Naive thymus-derived CD4-positive, alpha-beta T cell (primary cell): ENCODE measurements at regions not wholly inside any gene's neighbourhood (a gene's known extent, or its start where the extent isn't known, plus 50 kb on each side); places are given as distances from the start of the nearest gene placed in this dataset.

Experiments used
- ATAC-seq: fragments of 150-1000 bp; cut with Tn5 transposase; 2 replicates; pipeline ENCODE4 v1.10.0; 2021; ENCODE audit warnings: mild to moderate bottlenecking, moderate library complexity
- CTCF ChIA-PET: fragments of 350-600 bp; sonication (Branson Sonifier 250); formaldehyde crosslinking; loops from one replicate; lab custom pipeline; 2021; ENCODE audit warnings: antibody characterized with exemption; lab: Charles Lee
- POLR2A ChIA-PET: fragments of 350-600 bp; sonication (Branson Sonifier 250); formaldehyde crosslinking; loops from one replicate; lab custom pipeline; 2021; ENCODE audit warnings: antibody characterized with exemption, inconsistent platforms; lab: Charles Lee
- DNase-seq, 9 donors: peaks; one replicate each; pipeline versions ENCODE4 v3.0.0 to v3.0.0-alpha.2; 2020 to 2022; ENCODE audit warnings: mixed read lengths in 1 of 9
- H3K27ac ChIP-seq: one replicate; pipeline ENCODE4 v1.7.0; 2013; ENCODE audit warnings: mild to moderate bottlenecking, low read depth, low read length, moderate library complexity
- H3K27me3 ChIP-seq, 2 donors: one replicate each; pipeline ENCODE4 v1.7.0; 2013; ENCODE audit warnings: low read length in 2 of 2, mild to moderate bottlenecking in 2 of 2, moderate library complexity in 2 of 2; ENCODE audit not compliant: control insufficient read depth in 2 of 2, insufficient read depth in 2 of 2
- H3K36me3 ChIP-seq, 3 experiments: 1 replicate in 2 of 3; 2 replicates in 1 of 3; pipeline ENCODE4 v1.7.0; 2013; ENCODE audit warnings: low read length in 3 of 3, mild to moderate bottlenecking in 3 of 3, moderate library complexity in 1 of 3; ENCODE audit not compliant: insufficient read depth in 3 of 3, control insufficient read depth in 2 of 3
- H3K4me1 ChIP-seq, 2 donors: one replicate each; pipeline ENCODE4 v1.7.0; 2013; ENCODE audit warnings: low read length in 2 of 2, mild to moderate bottlenecking in 2 of 2, moderate library complexity in 1 of 2; ENCODE audit not compliant: control insufficient read depth in 2 of 2, insufficient read depth in 2 of 2
- H3K4me3 ChIP-seq: 2 replicates; pipeline ENCODE4 v1.7.0; 2013; ENCODE audit warnings: mild to moderate bottlenecking, low read length
- H3K9me3 ChIP-seq, 3 experiments: 1 replicate in 2 of 3; 2 replicates in 1 of 3; pipeline ENCODE4 v1.7.0; 2013; ENCODE audit warnings: low read length in 3 of 3; ENCODE audit not compliant: control insufficient read depth in 2 of 3
- H3K27ac Mint-ChIP-seq, 9 donors: one replicate each; pipeline ENCODE4 v1.8.0; 2020 to 2022; ENCODE audit warnings: mixed read lengths in 9 of 9, mild to moderate bottlenecking in 8 of 9, moderate library complexity in 5 of 9, inconsistent platforms in 2 of 9
- H3K27me3 Mint-ChIP-seq, 5 donors: one replicate each; pipeline ENCODE4 v1.8.0; 2021 to 2022; ENCODE audit warnings: mixed read lengths in 5 of 5, mild to moderate bottlenecking in 1 of 5
- H3K36me3 Mint-ChIP-seq, 5 donors: one replicate each; pipeline ENCODE4 v1.8.0; 2020 to 2022; ENCODE audit warnings: mixed read lengths in 5 of 5, mild to moderate bottlenecking in 3 of 5, inconsistent platforms in 1 of 5
- H3K4me1 Mint-ChIP-seq, 7 donors: one replicate each; pipeline ENCODE4 v1.8.0; 2020 to 2022; ENCODE audit warnings: mixed read lengths in 7 of 7, mild to moderate bottlenecking in 3 of 7, inconsistent platforms in 1 of 7
- H3K4me3 Mint-ChIP-seq, 10 donors: one replicate each; pipeline ENCODE4 v1.8.0; 2020 to 2022; ENCODE audit warnings: mild to moderate bottlenecking in 10 of 10, mixed read lengths in 10 of 10, moderate library complexity in 6 of 10, inconsistent platforms in 2 of 10
- H3K9me3 Mint-ChIP-seq, 11 donors: one replicate each; pipeline ENCODE4 v1.8.0; 2020 to 2022; ENCODE audit warnings: mixed read lengths in 11 of 11, mild to moderate bottlenecking in 4 of 11, inconsistent platforms in 1 of 11, moderate library complexity in 1 of 11
- intact Hi-C, 2 donors: fragments of 100-400 bp; cut with micrococcal nuclease; formaldehyde crosslinking; loops; one replicate each; pipeline ENCODE4 v1.15.1; 2023

DNA sequence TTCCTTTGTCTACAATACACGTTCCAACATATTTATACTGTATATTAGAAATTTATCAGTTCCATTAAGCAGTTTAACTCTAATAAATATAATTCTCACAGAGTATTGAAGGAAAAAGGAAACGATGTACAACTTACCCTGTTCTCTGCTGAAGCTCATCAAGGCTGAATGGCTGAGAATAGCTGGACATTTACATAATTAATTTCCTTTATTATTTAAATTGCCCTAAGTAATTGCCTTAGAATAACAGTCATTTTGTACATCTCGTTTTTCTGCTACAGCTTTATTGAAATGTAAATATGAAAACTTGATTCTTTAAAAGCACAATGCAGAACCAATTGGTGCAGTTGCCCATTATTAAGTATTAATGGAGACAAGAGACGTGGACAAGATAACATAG, 648.3 kb upstream of the ATXN8OS start:
- CTCF ChIA-PET: no interaction called here

DNA sequence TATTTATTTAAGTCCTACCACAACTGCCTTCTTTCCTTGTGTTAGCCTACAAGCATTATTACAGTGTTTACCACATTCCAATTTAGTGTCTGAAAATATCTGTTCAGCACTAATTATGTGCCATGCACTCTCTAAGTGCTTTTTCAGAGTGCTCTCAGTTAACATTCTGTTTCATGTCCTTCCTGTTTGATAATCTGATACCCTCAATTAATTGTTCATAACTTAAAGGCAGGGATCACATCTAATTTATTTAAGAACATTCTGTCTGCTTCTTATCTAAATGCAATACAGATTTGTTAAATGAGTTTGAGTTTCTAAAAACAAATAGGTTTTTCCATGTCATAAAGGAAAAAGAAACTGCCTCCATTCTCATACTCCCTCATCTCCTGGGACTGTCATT, 649.6 kb upstream of the ATXN8OS start:
- ChIA-PET CTCF (no interaction called here), POLR2A (no interaction called here)
- Mint-ChIP-seq H3K36me3 (no peaks in the 10 kb centered on the region), H3K27ac (no peak overlapping the region), H3K4me3 (no peak overlapping the region), H3K4me1 (no peaks in the 10 kb centered on the region), H3K27me3 (no peaks in the 10 kb centered on the region), H3K9me3 (peaks cover 0 to 16% (median 7%) of the 10 kb centered on the region in 11 donors)
- no peak for ATAC-seq
- no peaks in the 10 kb centered on the region for H3K36me3 ChIP-seq
- intact Hi-C loops: no loop called here
- no peak overlapping the region for H3K27ac ChIP-seq
- H3K9me3 ChIP-seq: no peaks in the 10 kb centered on the region
- no peak overlapping the region for H3K4me3 ChIP-seq
- DNase-seq: no peak
- H3K27me3 ChIP-seq: no peaks in the 10 kb centered on the region
- no peaks in the 10 kb centered on the region for H3K4me1 ChIP-seq

More for the DNA sequence above, 648.3 kb upstream of the ATXN8OS start:
- H3K27me3 Mint-ChIP-seq: no peaks in the 10 kb centered on the region
- peaks cover 1 to 15% (median 6%) of the 10 kb centered on the region in 11 donors for H3K9me3 Mint-ChIP-seq
- H3K27ac Mint-ChIP-seq: no peak overlapping the region
- H3K4me3 Mint-ChIP-seq: no peak overlapping the region
- no peaks in the 10 kb centered on the region for H3K36me3 ChIP-seq
- H3K27me3 ChIP-seq: no peaks in the 10 kb centered on the region
- intact Hi-C loops: no loop called here
- H3K36me3 Mint-ChIP-seq: no peaks in the 10 kb centered on the region
- H3K27ac ChIP-seq: no peak overlapping the region
- no peaks in the 10 kb centered on the region for H3K9me3 ChIP-seq
- no peak overlapping the region for H3K4me3 ChIP-seq
- H3K4me1 Mint-ChIP-seq: no peaks in the 10 kb centered on the region
- H3K4me1 ChIP-seq: no peaks in the 10 kb centered on the region
- DNase-seq (no peak), ATAC-seq (no peak)
- POLR2A ChIA-PET: no interaction called here

DNA sequence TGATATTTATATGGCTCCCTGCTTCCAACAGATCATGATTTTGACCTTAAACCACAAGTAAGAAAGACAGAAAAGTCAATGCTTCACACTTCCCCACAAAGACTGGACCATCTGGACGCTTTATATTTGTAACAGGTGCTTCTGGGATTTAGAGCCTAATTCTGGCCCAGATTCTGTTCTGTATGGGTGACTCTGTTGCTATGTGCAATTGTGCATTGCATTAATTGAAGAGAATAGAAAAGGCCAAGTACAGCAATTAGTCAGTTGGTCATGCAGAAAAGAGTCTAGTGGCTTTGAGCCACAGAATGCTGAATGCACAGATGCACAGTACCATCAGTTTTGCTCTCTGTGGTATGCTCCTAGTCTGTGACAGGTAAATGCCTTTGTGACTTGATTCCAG, 657.4 kb upstream of the ATXN8OS start:
- Histone ChIP-seq H3K4me1 (no peaks in the 10 kb centered on the region), H3K4me3 (no peak overlapping the region), H3K36me3 (no peaks in the 10 kb centered on the region), H3K9me3 (no peaks in the 10 kb centered on the region), H3K27ac (no peak overlapping the region), H3K27me3 (no peaks in the 10 kb centered on the region)
- ATAC-seq (no peak), DNase-seq (no peak)
- H3K9me3 Mint-ChIP-seq: peaks cover 0 to 12% (median 5%) of the 10 kb centered on the region in 11 donors
- POLR2A ChIA-PET: no interaction called here
- intact Hi-C loops: no loop called here
- H3K4me3 Mint-ChIP-seq: no peak overlapping the region
- H3K4me1 Mint-ChIP-seq: no peaks in the 10 kb centered on the region
- H3K27me3 Mint-ChIP-seq: no peaks in the 10 kb centered on the region
- CTCF ChIA-PET: no interaction called here
- no peaks in the 10 kb centered on the region for H3K36me3 Mint-ChIP-seq
- H3K27ac Mint-ChIP-seq: no peak overlapping the region

DNA sequence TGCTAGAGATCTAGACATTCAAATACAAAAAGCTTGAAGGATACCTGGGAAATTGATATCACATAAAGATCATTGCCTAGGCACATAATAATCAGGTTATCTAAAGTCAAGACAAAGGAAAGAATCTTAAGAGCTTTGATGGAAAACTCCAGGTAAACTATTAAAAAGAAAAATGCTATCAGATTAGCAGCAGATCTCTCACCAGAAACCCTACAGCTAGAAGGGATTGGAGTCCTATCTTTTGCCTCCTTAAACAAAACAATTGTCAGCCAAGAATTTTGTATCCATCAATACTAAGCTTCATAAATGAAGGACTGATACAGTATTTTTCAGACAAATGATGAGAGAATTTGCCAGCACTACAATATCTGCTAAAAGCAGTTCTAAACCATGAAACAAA, 682.4 kb upstream of the ATXN8OS start:
- Mint-ChIP-seq H3K4me1 (no peaks in the 10 kb centered on the region), H3K27me3 (no peaks in the 10 kb centered on the region), H3K9me3 (peaks cover 18 to 76% (median 38%) of the 10 kb centered on the region in 11 donors), H3K36me3 (peaks cover 0 to 11% (median 0%) of the 10 kb centered on the region in 5 donors), H3K4me3 (no peak overlapping the region), H3K27ac (no peak overlapping the region)
- H3K4me1 ChIP-seq: no peaks in the 10 kb centered on the region
- ATAC-seq (no peak), DNase-seq (no peak)
- no peak overlapping the region for H3K4me3 ChIP-seq
- intact Hi-C loops: no loop called here
- H3K9me3 ChIP-seq: peaks cover 0 to 12% (median 0%) of the 10 kb centered on the region in 3 experiments
- H3K36me3 ChIP-seq: no peaks in the 10 kb centered on the region
- ChIA-PET CTCF (no interaction called here), POLR2A (no interaction called here)
- H3K27me3 ChIP-seq: no peaks in the 10 kb centered on the region
- no peak overlapping the region for H3K27ac ChIP-seq

DNA sequence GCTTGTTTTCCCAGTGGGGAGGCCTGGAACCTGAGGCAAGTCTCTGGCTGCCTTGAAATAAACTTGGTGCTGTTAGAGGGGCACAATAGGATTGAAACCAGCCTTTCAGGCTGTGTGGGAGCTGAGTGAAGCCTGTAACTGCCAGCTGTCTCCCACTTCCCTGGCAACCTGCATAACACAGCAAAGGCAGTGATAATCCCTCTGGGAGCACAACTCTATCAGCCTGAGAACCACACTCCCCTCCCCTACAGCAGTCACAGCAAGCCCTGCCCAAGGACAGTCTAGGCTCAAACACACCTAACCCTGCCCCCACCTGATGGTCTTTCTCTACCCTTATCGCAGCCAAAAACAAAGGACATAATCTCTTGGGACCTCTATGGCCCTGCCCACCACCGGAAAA, 683.8 kb upstream of the ATXN8OS start:
- intact Hi-C loops: no loop called here
- peaks cover 0 to 12% (median 0%) of the 10 kb centered on the region in 3 experiments for H3K9me3 ChIP-seq
- no peaks in the 10 kb centered on the region for H3K36me3 ChIP-seq
- no peak overlapping the region for H3K4me3 ChIP-seq
- Mint-ChIP-seq H3K36me3 (peaks cover 0 to 11% (median 0%) of the 10 kb centered on the region in 5 donors), H3K27me3 (no peaks in the 10 kb centered on the region), H3K9me3 (peaks cover 14 to 71% (median 35%) of the 10 kb centered on the region in 11 donors), H3K27ac (no peak overlapping the region), H3K4me1 (no peaks in the 10 kb centered on the region), H3K4me3 (no peak overlapping the region)
- no peaks in the 10 kb centered on the region for H3K27me3 ChIP-seq
- H3K4me1 ChIP-seq: no peaks in the 10 kb centered on the region
- ATAC-seq (no peak), DNase-seq (no peak)
- ChIA-PET CTCF (no interaction called here), POLR2A (no interaction called here)
- H3K27ac ChIP-seq: no peak overlapping the region

DNA sequence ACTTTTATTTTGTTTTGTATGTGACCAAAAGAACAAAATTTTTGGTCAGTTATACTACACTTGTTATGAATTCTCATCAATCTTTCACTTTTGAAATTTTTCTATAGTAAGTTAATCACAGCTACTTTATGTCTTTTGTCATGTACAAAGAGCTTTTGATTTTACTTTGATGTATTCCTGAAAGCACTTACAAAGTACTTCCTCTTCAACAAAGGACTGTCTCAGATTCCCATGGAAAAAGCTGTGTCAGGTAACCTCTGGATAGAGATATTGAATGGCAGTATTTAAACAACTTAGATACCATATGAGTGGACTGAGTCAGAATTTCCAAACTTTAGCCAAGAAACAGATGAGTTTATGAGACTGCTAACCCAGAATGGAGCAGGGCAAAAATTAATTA, 689.3 kb upstream of the ATXN8OS start:
- intact Hi-C loops: no loop called here
- H3K4me3 ChIP-seq: no peak overlapping the region
- H3K27me3 ChIP-seq: no peaks in the 10 kb centered on the region
- peaks cover 4 to 24% (median 16%) of the 10 kb centered on the region in 11 donors for H3K9me3 Mint-ChIP-seq
- H3K9me3 ChIP-seq: peaks cover 0 to 3% (median 0%) of the 10 kb centered on the region in 3 experiments
- no peak overlapping the region for H3K4me3 Mint-ChIP-seq
- H3K4me1 Mint-ChIP-seq: no peaks in the 10 kb centered on the region
- H3K4me1 ChIP-seq: no peaks in the 10 kb centered on the region
- ATAC-seq: no peak
- POLR2A ChIA-PET: no interaction called here
- H3K27ac ChIP-seq: no peak overlapping the region
- H3K27ac Mint-ChIP-seq: no peak overlapping the region
- CTCF ChIA-PET: no interaction called here
- DNase-seq: no peak
- H3K27me3 Mint-ChIP-seq: no peaks in the 10 kb centered on the region
- H3K36me3 ChIP-seq: no peaks in the 10 kb centered on the region
- H3K36me3 Mint-ChIP-seq: peaks cover 0 to 5% (median 0%) of the 10 kb centered on the region in 5 donors

DNA sequence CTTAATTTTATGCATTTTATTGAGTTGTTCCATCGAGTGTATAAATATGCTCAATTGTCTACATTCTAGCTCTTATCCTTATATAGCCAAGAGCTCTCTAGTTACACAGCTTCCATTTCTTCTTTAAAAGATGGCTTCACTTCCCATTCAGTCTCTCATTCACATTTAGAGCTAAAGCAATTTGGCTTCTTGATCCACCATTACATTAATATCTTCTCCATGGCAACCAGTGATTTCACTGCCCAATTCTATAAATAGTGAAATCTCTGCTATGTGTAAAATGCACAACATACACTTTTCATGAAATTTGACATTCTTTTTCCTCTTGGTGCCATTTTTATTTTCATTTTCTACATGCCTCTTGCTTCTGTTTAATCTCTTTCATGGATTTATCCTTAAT, 696.9 kb upstream of the ATXN8OS start:
- ATAC-seq: no peak
- Mint-ChIP-seq H3K27me3 (no peaks in the 10 kb centered on the region), H3K4me1 (no peaks in the 10 kb centered on the region), H3K36me3 (no peaks in the 10 kb centered on the region), H3K9me3 (peaks cover 0 to 26% (median 7%) of the 10 kb centered on the region in 11 donors), H3K4me3 (no peak overlapping the region), H3K27ac (no peak overlapping the region)
- peaks cover 0 to 3% (median 0%) of the 10 kb centered on the region in 3 experiments for H3K9me3 ChIP-seq
- H3K27me3 ChIP-seq: no peaks in the 10 kb centered on the region
- no peaks in the 10 kb centered on the region for H3K36me3 ChIP-seq
- no peaks in the 10 kb centered on the region for H3K4me1 ChIP-seq
- DNase-seq: no peak
- ChIA-PET CTCF (no interaction called here), POLR2A (no interaction called here)
- no peak overlapping the region for H3K27ac ChIP-seq
- intact Hi-C loops: no loop called here
- no peak overlapping the region for H3K4me3 ChIP-seq
